NCI-H146 treated with DMSO at 0.1 percent for 48 hours (cell line): ENCODE measurements at regions not wholly inside any gene's neighbourhood (a gene's known extent, or its start where the extent isn't known, plus 50 kb on each side); places are given as distances from the start of the nearest gene placed in this dataset.

Source experiments
- DNase-seq: peaks from one replicate; lab custom pipeline; 2025; ENCODE audit not compliant: unreplicated experiment; lab: John Stamatoyannopoulos, UW

GRCh38 chr14:101200650-101201516 lies 297.4 kb upstream of the RTL1 start:
- DNase-seq: no peak

- no peak for DNase-seq
Measured at GRCh38 chr14:101201535-101202151, 298.1 kb upstream of the RTL1 start.

- DNase-seq: no peak
Measured at GRCh38 chr14:101202627-101203404, 299.3 kb upstream of the RTL1 start.

- no peak for DNase-seq
Measured at GRCh38 chr14:101206556-101206955, 303.0 kb upstream of the RTL1 start.

GRCh38 chr14:101207041-101207440 lies 303.5 kb upstream of the RTL1 start:
- no peak for DNase-seq

- no peak for DNase-seq
Measured at GRCh38 chr14:101207897-101208296, 304.4 kb upstream of the RTL1 start.

- DNase-seq: no peak
Measured at GRCh38 chr14:101209594-101209993, 306.1 kb upstream of the RTL1 start.

- no peak for DNase-seq
Measured at GRCh38 chr14:101215266-101215665, 311.7 kb upstream of the RTL1 start.

- no peak for DNase-seq
Measured at GRCh38 chr14:101215927-101216326, 312.4 kb upstream of the RTL1 start.

- DNase-seq: no peak
Measured at GRCh38 chr14:101216366-101217079, 313.0 kb upstream of the RTL1 start.

- no peak for DNase-seq
Measured at GRCh38 chr14:101217080-101217463, 313.6 kb upstream of the RTL1 start.

- no peak for DNase-seq
Measured at GRCh38 chr14:101217616-101218371, 314.3 kb upstream of the RTL1 start.

- DNase-seq: no peak
Measured at GRCh38 chr14:101219896-101220703, 316.6 kb upstream of the RTL1 start.

- no peak for DNase-seq
Measured at GRCh38 chr14:101220921-101221510, 317.5 kb upstream of the RTL1 start.

GRCh38 chr14:101221549-101222160 lies 318.1 kb upstream of the RTL1 start:
- DNase-seq: no peak

GRCh38 chr14:101222362-101223070 lies 319.0 kb upstream of the RTL1 start:
- no peak for DNase-seq

- DNase-seq: no peak
Measured at GRCh38 chr14:101223127-101223526, 319.6 kb upstream of the RTL1 start.

GRCh38 chr14:101223561-101224162 lies 320.1 kb upstream of the RTL1 start:
- DNase-seq: no peak
